ENCODE measurements at regions not wholly inside any gene's neighbourhood (a gene's known extent, or its start where the extent isn't known, plus 50 kb on each side); places are given as distances from the start of the nearest gene placed in this dataset.

DNA sequence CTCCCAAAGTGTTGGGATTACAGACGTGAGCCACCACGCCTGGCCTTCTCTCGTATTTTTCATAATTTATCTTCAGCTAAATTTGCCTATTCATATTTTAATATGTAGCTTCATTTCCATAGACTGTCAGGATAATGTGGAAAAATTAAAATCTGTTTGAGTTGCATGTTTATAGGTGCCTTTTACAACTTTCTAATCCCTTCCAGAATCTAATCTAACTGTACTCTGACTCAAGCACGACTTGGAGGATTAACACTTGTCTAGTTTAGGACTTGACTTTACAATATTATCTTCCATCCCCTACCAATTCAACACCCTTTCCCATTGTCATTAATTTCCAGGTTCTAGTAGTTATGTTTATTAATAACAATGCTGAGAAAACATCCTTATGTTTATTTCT, 1761.5 kb downstream of the MAT2B start:
- TF ChIP-seq, protein P1, sequence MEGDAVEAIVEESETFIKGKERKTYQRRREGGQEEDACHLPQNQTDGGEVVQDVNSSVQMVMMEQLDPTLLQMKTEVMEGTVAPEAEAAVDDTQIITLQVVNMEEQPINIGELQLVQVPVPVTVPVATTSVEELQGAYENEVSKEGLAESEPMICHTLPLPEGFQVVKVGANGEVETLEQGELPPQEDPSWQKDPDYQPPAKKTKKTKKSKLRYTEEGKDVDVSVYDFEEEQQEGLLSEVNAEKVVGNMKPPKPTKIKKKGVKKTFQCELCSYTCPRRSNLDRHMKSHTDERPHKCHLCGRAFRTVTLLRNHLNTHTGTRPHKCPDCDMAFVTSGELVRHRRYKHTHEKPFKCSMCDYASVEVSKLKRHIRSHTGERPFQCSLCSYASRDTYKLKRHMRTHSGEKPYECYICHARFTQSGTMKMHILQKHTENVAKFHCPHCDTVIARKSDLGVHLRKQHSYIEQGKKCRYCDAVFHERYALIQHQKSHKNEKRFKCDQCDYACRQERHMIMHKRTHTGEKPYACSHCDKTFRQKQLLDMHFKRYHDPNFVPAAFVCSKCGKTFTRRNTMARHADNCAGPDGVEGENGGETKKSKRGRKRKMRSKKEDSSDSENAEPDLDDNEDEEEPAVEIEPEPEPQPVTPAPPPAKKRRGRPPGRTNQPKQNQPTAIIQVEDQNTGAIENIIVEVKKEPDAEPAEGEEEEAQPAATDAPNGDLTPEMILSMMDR (IDR thresholded peaks at IDR 0.05 in 4 of 5, conservative IDR thresholded peaks at IDR 0.05 in 1 of 5), result no peak
- no peak for TF ChIP-seq POLR2A (IDR thresholded peaks at IDR 0.05)

Data from gastrocnemius medialis (tissue), 4 donors.